Epithelial cell of prostate (primary cell): ENCODE measurements at regions not wholly inside any gene's neighbourhood (a gene's known extent, or its start where the extent isn't known, plus 50 kb on each side); places are given as distances from the start of the nearest gene placed in this dataset.

ENCODE experiments used
- DNase-seq: peaks from one replicate; pipeline ENCODE4 v3.0.0-alpha.2; 2011; ENCODE audit warnings: low read depth, low spot score
- H3K27ac ChIP-seq: fragments of 450-650 bp; 2 replicates; pipeline ENCODE4 v1.5.1; 2017; ENCODE audit warnings: mild to moderate bottlenecking

GRCh38 chr14:95444132-95445129 lies 72.0 kb downstream of the SYNE3 start:
- no peak overlapping the region for H3K27ac ChIP-seq
- DNase-seq, result no peak

GRCh38 chr14:95442633-95443021 lies 73.8 kb downstream of the SYNE3 start:
- DNase-seq, result no peak
- H3K27ac ChIP-seq, result no peak overlapping the region

DNA sequence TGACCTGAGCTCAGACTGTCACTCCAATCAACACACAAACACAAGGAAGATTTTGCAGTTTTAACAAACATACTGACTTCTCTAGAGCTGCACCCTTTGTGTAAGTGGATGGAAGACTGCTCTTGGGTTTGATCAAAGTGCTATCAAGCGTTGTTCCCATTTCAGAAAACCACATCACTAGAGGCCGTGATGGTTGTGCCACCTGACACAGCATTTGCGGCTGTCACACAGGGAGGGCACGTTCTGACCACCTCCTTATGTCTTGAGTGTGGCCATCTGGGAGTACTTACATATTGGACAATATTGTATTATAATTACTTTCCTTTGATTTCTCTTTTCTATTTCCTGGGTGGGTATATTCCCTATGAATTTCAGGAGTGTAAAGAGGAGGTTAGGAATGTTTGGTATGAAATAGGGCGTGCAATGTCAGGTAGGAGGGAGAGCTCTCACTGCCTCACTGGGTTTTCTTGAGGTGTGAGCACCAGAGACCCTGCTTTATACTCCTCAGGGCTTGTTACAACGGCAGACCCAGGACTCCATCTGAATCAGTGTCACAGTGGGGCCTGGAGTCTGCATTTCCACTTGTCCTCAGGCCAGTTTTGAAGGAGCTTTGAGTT lies 74.3 kb downstream of the SYNE3 start:
- DNase-seq, result no peak
- H3K27ac ChIP-seq, result no peak overlapping the region

- no peak for DNase-seq
- H3K27ac ChIP-seq, result no peak overlapping the region
Measured at GRCh38 chr14:95440951-95441350, 75.5 kb downstream of the SYNE3 start.

DNA sequence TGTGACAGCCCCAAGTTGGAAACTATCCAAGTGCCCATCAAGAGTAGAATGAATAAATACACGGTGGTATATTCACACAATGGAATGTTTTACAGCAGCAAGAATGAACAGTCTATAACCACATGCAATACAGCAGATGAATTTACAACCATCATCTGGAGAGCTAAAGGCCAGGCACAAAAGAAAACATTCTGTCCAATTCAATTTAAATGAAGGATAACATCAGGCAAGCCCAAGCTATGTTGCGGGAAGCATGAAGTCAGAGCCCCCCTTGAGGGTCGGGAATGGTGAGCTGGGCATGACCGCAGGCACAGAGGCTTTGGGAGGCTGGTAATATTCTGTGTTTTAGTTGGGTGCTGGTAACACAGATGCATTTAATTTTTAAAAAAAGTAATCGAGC lies 76.0 kb downstream of the SYNE3 start:
- DNase-seq, result no peak
- no peak overlapping the region for H3K27ac ChIP-seq

DNA sequence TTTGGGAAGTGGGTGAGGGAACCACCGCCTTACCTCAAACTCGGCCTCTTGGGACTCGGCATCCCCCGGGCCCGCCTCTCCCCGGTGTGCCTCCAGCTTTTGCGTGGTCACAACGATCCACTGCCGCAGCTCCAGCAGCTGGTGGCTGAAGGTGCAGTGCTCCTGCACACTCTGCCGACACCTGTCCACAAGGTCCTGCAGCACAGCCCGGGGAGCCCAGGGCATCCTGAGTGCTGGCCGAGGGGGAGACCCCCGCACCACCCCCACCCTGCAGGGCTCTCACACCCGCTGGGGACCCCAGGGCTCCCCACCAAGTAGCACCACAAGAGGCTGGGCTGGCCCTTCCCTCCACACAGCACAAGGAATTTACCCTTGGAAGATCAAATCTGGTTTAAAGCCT lies 76.6 kb downstream of the SYNE3 start:
- H3K27ac ChIP-seq, result no peak overlapping the region
- DNase-seq, result no peak

- no peak for DNase-seq
- no peak overlapping the region for H3K27ac ChIP-seq
Measured at GRCh38 chr14:95437715-95438114, 78.7 kb downstream of the SYNE3 start.

DNA sequence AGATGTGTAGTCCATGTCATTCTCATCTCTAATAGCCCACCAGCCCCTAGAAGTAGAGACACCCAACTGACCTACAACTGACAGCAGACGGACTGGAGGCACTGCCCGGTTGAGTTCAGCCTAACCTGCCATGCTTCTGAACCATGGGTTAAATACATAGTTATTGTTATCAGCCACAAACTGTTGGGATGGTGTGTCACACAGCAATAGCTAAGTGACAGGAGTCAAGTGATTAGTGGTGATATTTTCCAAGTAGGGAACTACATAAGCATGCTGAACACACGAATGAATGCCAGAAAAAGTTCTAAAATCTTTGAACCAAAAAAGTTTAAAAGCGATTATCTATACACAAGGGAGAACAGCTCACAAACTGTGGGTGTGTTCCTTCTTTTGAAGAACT lies 80.1 kb downstream of the SYNE3 start:
- H3K27ac ChIP-seq, result no peak overlapping the region
- DNase-seq, result no peak

DNA sequence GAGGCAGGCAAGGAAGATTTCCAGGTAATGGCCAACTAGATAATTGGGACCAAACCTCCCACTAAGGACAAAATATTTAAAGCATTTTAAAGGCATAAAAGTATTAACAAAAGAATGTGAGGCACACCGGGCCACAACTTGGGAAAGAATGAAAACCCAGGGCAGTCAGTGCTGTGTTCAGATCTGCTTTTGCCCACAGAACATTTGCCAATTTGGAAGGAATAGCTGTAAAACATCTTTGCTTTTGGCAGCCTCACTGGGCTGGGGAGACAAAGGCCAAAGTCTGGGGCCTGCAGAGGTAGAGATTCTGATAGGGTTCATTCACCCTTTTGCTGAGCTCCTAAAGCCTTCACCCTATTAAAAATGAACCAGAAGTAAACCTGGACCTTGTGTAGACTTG lies 82.3 kb downstream of the SYNE3 start:
- DNase-seq, result no peak

DNA sequence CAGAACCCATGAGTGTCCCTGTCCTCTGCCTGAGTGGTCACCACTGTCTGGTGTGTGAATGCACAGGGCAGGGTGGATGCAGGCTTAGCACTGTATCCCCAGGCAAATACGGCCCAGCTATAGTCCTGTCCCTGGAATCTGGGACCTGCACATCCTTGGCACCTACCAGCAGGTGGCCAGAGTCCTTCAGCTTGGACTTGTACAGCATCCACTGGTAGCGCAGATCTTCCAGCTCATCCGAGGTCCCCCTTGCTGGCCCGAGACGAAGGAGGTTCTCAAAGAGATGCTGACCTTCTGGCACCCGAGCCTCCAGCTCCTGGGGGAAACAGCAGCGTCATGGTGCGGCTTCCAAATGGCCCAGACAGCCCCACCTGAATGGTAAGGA lies 83.4 kb downstream of the SYNE3 start:
- DNase-seq, result no peak
- H3K27ac ChIP-seq, result no peak overlapping the region

More for the DNA sequence above, 82.3 kb downstream of the SYNE3 start:
- H3K27ac ChIP-seq, result no peak overlapping the region

DNA sequence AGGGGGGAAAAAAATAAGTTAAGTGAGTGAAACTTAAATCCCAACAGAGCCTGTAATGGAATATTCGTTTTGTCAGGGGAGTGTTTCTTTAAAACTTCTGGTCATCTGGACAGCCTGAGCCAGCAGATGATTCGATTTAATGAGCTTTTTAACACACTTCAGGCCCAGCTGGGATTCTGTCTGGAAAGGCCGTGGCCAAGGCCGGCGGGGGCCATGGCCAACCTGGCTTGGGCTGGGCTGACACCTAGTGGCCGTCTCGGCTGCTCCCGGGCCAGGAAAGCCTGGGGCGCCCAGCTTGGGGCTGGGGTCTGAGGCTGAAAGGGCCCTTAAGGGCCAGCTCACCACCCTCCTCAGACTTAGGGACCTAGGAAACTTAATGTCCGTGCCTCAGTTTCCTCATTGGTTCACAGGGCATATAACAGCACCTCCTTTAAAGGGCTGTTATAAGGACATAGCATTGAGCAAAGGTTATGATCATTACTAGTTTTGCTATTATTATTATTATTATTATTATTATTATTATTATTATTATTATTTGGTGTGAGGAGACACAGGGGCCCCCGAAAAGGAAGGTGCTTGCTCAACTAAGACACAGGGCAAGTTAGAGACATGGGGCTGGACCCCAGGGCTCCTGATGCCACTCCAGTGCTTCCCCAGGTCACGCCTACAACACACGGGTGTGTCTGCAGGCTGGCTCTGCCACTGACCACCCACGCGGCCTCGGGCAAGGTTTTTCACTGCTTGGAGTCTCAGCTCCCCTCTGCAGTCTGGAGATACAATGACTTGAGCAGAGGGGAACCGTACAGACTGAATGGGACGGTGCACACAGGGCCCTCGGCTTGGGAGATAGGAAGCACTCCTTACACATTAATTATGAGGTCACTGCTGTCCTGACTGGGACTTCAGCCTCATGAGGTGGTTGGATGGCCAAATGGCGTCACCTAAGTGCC lies 84.0 kb downstream of the SYNE3 start:
- no peak for DNase-seq
- no peak overlapping the region for H3K27ac ChIP-seq

DNA sequence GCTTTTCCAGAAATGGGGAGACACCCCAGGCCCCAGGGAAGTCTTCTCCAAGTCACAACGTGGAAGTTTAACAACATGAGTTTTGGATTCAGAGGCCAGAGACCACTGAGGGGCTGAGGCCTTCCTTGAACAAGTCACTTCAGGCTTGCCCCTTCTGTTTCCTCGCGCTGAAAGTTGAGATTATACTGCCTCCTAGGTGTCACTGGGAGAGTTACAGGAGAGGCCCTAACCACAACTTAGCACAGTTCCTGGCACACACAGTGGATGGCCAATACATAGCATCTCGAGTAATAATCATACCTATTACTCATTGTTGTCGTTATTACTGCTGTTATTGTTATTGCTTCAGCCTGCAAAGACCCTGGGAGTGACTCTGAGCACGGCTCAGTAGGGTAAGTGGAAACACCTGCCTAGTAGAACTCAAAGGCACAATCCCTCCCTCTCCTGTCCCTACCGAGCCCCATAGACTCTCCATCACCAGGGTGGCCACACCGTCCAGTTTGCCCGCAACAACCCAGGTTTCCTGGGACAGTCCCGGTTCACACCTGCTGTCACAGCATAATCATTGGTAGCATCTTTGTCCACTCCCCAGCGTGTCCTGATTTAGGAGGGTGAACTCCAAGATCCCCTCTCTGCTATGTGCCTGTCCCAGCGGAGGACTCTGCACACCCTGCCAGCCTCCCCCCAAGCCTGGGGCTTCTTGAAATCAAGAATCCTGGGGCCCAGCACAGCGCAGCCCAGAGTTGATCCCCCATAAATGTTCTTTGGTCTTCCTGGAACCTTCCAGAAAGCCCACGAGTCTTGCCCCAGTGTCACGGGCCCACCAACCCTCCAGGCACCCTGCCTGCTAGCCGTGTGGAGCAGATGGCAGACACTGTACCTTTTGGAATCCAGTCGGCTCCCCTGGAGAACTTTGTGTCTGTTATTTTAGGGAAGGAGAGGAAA lies 85.0 kb downstream of the SYNE3 start:
- H3K27ac ChIP-seq, result no peak overlapping the region
- DNase-seq, result no peak

DNA sequence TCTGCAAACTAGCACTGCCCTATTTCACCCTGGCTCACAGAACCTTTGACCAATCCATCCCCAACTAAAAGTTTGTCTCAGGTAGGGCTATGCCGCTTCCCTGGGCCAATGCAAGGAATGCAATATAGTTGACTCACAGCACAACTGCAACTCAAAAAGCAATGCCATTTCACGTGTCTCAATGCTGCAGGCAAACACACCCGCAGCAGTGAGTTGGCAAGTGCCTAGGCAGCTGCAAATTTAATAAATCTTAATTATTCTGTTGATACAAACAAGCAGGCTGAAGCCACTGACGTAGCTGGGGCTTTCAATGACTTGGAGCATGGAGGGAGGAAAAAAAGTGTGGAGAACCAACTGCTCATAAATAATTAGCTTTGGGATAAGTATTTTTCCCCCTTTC lies 87.9 kb downstream of the SYNE3 start:
- no peak overlapping the region for H3K27ac ChIP-seq
- DNase-seq, result no peak

DNA sequence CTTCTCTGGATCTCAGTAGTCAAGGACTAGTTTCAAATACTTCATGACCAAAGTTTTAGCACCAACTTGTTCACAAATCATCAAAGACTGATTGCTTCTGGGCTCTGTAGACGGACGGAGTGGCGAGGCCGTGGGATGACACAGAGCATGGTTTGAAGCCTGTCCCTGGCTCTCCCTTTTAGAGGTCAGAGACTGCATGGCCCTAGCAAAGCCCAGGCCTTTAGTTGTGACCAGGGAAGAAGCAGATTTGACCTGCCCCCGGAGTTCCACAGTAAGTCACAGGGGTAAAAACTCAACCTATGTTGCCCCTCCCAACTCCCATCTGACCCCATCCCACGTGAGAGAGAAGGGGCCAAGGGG lies 90.4 kb downstream of the SYNE3 start:
- no peak overlapping the region for H3K27ac ChIP-seq
- DNase-seq, result no peak

DNA sequence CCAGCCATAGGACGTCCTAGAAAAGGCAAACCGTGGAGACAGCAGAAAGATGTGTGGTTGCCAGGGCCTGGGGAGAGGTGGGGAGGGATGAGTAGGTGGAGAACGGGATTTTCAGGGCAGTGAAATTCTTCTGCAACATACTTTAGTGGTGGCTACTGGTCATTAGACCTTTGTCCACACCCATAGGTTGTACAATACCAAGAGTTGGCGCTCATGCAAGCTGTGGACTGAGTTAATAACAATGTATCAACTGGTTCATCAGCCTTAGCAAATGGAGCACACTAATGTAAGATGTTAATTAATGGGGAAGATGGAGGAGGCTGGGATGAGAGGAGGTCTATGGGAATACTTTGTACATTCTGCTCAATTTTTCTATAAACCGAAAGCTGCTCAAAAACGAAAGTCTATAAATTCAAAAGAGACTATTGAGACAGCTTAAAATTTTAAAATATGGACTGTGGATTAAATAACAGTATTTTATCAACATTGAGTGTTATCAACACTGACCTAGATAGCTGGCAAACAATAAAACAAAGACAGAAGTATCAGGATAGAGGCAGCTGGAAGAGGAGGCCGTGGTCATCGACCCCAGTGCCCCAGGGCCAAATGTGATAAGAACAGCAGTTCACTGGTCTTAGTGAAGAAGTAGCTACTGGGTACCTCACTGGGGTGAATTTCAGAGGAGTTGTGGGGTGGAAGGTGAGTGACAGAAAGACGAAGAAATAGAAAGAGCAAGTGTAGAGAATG lies 90.9 kb downstream of the SYNE3 start:
- no peak overlapping the region for H3K27ac ChIP-seq
- no peak for DNase-seq

GRCh38 chr14:95424529-95424928 lies 91.9 kb downstream of the SYNE3 start:
- DNase-seq, result no peak
- H3K27ac ChIP-seq, result no peak overlapping the region

DNA sequence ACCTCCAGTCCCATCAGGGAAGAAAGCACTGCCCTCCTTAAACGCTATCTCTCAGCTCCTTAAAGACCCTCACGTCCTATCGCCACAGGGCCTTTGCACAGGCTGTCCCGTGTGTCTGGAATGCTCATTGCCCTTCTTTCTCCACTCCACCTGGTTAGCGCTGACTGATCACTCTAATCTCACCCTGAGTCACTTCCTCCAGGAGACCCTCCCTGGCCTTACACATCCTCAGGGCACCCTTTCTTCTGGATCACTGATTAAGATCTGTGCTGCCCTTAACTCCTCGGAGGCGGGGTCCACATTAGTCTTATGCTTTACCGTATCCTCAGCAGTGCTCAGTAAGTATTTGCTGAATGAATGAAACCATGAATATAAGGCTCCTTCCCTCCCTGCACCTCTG lies 94.7 kb downstream of the SYNE3 start:
- H3K27ac ChIP-seq, result no peak overlapping the region
- DNase-seq, result no peak

GRCh38 chr14:95420060-95420459 lies 96.4 kb downstream of the SYNE3 start:
- H3K27ac ChIP-seq, result no peak overlapping the region
- DNase-seq, result no peak

DNA sequence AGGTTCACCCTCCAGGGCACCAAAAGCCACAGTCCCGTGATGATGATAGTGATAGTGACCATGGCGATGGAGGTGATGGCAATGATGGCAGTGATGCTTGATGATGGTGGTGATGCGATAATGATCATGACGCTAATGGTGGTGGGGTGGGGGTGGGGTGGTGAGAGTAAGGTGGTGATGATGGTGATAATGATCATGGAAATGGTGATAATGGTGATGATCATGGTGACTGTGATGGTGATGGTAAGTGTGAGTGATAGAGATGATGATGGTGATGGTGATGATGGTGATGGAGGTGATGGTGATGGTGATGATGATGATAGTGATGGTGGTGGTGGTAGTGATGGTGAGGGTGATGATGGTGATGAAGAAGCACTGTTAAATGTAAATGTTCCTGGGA lies 96.9 kb downstream of the SYNE3 start:
- H3K27ac ChIP-seq, result no peak overlapping the region
- DNase-seq, result no peak
